ENCODE measurements at regions not wholly inside any gene's neighbourhood (a gene's known extent, or its start where the extent isn't known, plus 50 kb on each side); places are given as distances from the start of the nearest gene placed in this dataset.
A peak's percentile ranks its signal among the peaks of the same experiment; 100 is the strongest.
"Not testable (repeated sequence)": the region's sequence is repeated elsewhere in the genome, so short reads cannot be mapped to it uniquely, and the experiment has no call there.

GRCh38 chr7:16249204-16249603 is 172.1 kb downstream of the CRPPA start:
- H3K27ac Mint-ChIP-seq; DNase-seq; H3K4me3 Mint-ChIP-seq; H3K36me3 Mint-ChIP-seq (ENCODE audit: low read depth); CTCF ChIA-PET; POLR2A ChIA-PET; H3K4me1 Mint-ChIP-seq; H3K9me3 Mint-ChIP-seq; H3K27me3 Mint-ChIP-seq: not testable (repeated sequence)

DNA sequence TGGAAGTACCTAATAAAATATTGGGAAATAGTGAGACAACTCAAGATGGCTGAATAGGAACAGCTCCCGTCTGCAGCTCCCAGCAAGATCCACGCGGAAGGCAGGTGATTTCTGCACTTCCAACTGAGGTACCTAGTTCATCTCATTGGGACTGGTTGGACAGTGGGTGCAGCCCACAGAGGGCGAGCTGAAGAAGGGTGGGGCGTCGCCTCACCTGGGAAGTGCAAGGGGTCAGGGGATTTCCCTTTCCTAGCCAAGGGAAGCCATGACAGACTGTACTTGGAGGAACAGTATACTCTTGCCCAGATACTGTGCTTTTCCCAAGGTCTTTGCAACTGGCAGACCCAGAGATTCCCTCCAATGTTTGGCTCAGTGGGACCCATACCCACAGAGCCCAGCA is 172.8 kb downstream of the CRPPA start:
- CTCF ChIA-PET; H3K27ac Mint-ChIP-seq; DNase-seq; H3K4me3 Mint-ChIP-seq; H3K27me3 Mint-ChIP-seq; POLR2A ChIA-PET; H3K36me3 Mint-ChIP-seq (ENCODE audit: low read depth); H3K9me3 Mint-ChIP-seq; H3K4me1 Mint-ChIP-seq: not testable (repeated sequence)

- Mint-ChIP-seq H3K27ac (no peak overlapping the region), H3K4me1 (no peaks in the 10 kb centered on the region), H3K9me3 (no peaks in the 10 kb centered on the region), H3K4me3 (no peak overlapping the region), H3K27me3 (no peaks in the 10 kb centered on the region), H3K36me3 (ENCODE audit: low read depth) (no peaks in the 10 kb centered on the region)
- ChIA-PET CTCF (no interaction called here), POLR2A (no interaction called here)
- no peak for DNase-seq
Observed at GRCh38 chr7:16244469-16244868, 176.9 kb downstream of the CRPPA start.

- H3K36me3 Mint-ChIP-seq (ENCODE audit: low read depth) = no peaks in the 10 kb centered on the region
- no peak overlapping the region for H3K4me3 Mint-ChIP-seq
- H3K27ac Mint-ChIP-seq = no peak overlapping the region
- no peaks in the 10 kb centered on the region for H3K27me3 Mint-ChIP-seq
- DNase-seq = no peak
- H3K9me3 Mint-ChIP-seq = no peaks in the 10 kb centered on the region
- CTCF ChIA-PET = no interaction called here
- H3K4me1 Mint-ChIP-seq = no peaks in the 10 kb centered on the region
- POLR2A ChIA-PET = no interaction called here
Observed at GRCh38 chr7:16242920-16243319, 178.4 kb downstream of the CRPPA start.

- no peaks in the 10 kb centered on the region for H3K4me1 Mint-ChIP-seq
Observed at GRCh38 chr7:16241017-16241416, 180.3 kb downstream of the CRPPA start.

DNA sequence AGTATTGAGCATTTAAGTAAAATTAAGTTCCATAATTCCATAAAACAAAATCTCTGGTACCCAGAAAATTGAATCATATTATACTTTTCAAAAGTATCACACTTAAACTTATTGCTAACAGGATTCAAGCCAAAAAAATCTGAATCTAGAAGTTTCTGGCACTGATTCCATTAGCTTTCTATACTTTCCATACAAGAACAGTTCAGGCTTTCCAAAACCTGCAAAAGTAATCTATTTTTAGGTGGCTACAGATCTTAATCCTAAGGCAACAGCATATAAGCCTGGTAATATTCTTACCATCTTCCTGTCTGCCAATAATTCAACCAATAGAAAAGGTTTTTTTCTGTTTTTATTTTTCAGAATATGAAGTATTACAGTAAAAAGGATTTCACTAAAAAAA is 185.0 kb downstream of the CRPPA start:
- H3K4me3 Mint-ChIP-seq = no peak overlapping the region

More at GRCh38 chr7:16241017-16241416, 180.3 kb downstream of the CRPPA start:
- POLR2A ChIA-PET = no interaction called here
- no peaks in the 10 kb centered on the region for H3K36me3 Mint-ChIP-seq (ENCODE audit: low read depth)
- no peak overlapping the region for H3K27ac Mint-ChIP-seq
- no peaks in the 10 kb centered on the region for H3K9me3 Mint-ChIP-seq
- DNase-seq = no peak
- H3K27me3 Mint-ChIP-seq = no peaks in the 10 kb centered on the region
- H3K4me3 Mint-ChIP-seq = no peak overlapping the region
- CTCF ChIA-PET = no interaction called here

DNA sequence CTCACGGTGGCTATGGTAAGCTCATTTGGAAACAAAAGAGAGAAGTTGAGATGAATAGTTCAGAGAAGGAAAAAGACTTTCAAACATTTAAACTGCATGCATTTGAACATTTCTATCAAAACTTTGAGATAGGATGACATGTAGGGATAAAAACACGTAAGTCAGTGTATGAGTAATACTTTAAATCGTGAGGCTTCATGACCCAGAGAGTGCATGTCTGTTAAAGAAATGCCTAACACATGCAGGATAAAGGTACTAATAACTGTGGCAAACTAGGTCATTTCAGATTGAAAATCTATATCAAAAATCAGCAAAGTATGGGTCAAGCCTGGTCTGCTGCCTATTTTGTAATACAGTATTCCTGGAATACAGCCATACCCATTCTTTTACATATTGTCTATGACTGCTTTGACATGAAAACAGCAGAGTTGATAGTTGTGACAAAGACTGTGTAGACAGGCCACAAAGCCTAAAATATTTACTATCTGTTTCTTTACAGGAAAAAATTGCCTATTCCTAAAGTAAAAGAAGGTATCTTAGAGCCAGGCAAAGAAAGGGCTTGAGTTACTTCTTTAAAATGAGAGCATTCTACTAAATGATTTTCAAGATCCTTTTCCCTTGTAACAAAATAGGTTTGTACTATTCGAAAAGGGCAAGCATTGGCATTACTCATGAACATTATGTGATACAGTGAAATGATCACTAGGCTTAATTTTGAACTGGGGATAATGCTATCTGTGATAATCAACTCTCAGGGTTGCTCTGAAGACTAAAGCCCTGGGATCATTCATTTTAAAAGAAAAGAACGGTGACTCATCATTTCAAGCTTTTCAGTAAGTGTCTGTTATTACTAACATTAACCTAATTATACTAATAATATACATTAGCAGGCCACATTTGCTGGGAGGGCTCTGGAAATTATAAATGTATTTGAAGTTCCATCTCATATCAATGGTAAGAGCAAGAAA is 185.9 kb downstream of the CRPPA start:
- Mint-ChIP-seq H3K27ac (no peak overlapping the region), H3K9me3 (peaks cover 5% of the 10 kb centered on the region), H3K4me1 (no peaks in the 10 kb centered on the region), H3K36me3 (ENCODE audit: low read depth) (peaks cover 3% of the 10 kb centered on the region), H3K27me3 (no peaks in the 10 kb centered on the region), H3K4me3 (no peak overlapping the region)
- DNase-seq = no peak
- CTCF ChIA-PET = no interaction called here
- POLR2A ChIA-PET = no interaction called here

More for the DNA sequence above, 185.0 kb downstream of the CRPPA start:
- H3K9me3 Mint-ChIP-seq = peaks cover 2% of the 10 kb centered on the region
- H3K27me3 Mint-ChIP-seq = no peaks in the 10 kb centered on the region
- no peak for DNase-seq
- ChIA-PET CTCF (no interaction called here), POLR2A (no interaction called here)
- no peak overlapping the region for H3K27ac Mint-ChIP-seq
- no peaks in the 10 kb centered on the region for H3K36me3 Mint-ChIP-seq (ENCODE audit: low read depth)
- H3K4me1 Mint-ChIP-seq = no peaks in the 10 kb centered on the region

DNA sequence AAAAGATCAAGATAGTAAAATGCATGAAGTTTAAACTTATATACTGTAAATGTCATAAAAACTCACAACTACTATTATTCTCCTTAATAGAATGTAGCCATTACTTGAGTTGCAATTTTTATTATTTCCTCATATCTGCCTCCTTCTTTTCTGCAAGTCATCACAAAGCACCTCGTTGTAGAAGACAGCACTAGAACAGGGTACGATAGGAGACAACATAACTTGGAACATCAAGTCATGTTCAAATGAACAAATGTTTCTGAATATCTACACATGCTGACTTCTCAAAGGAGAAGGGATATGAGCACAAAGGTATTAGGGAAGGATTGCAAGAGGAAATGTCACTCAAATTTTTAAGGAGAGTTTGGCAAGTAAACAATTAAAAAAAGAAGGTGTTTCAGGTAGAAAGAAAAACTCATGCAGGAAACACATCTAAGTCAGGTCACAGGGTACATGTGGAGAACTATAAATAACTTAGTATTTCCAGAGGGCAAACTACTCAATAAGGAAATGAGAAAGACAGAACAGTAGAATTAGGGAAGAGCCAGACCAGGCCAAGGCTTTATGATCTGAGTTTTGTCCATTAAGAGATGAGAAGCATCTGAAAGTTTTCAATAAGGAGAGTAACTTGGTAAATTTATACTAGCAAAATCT is 186.7 kb downstream of the CRPPA start:
- CTCF ChIA-PET = no interaction called here
- no peaks in the 10 kb centered on the region for H3K27me3 Mint-ChIP-seq
- H3K9me3 Mint-ChIP-seq = peaks cover 12% of the 10 kb centered on the region
- peaks cover 4% of the 10 kb centered on the region for H3K36me3 Mint-ChIP-seq (ENCODE audit: low read depth)
- H3K4me3 Mint-ChIP-seq = no peak overlapping the region
- no peaks in the 10 kb centered on the region for H3K4me1 Mint-ChIP-seq
- no peak overlapping the region for H3K27ac Mint-ChIP-seq
- POLR2A ChIA-PET = no interaction called here
- DNase-seq = no peak

DNA sequence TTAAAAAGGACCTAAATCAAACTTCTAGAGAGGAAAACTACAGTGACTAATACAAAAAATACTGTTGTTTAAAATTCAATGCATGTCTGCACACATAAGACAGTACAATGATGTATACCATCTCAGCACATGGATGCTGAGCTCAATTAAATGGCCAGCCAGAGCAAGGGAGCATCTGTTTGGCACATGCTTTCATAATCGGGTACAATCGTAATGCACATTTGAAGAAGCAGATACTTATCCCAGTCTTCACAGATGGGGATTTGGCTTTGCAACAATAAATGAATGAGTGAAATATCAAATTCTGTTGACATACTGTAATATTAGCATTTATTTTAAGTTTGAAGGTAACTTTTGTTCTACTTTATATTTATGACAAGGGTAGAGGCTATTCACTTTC is 187.8 kb downstream of the CRPPA start:
- no peaks in the 10 kb centered on the region for H3K27me3 Mint-ChIP-seq
- H3K27ac Mint-ChIP-seq = no peak overlapping the region
- H3K9me3 Mint-ChIP-seq = peaks cover 12% of the 10 kb centered on the region
- CTCF ChIA-PET = no interaction called here
- H3K4me3 Mint-ChIP-seq = no peak overlapping the region
- H3K36me3 Mint-ChIP-seq (ENCODE audit: low read depth) = peaks cover 4% of the 10 kb centered on the region
- no peaks in the 10 kb centered on the region for H3K4me1 Mint-ChIP-seq
- no peak for DNase-seq
- POLR2A ChIA-PET = no interaction called here

GRCh38 chr7:16232273-16232672 is 189.1 kb downstream of the CRPPA start:
- Mint-ChIP-seq H3K4me1 (no peaks in the 10 kb centered on the region), H3K4me3 (no peak overlapping the region), H3K36me3 (ENCODE audit: low read depth) (peaks cover 4% of the 10 kb centered on the region), H3K9me3 (peaks cover 16% of the 10 kb centered on the region), H3K27me3 (no peaks in the 10 kb centered on the region), H3K27ac (no peak overlapping the region)
- CTCF ChIA-PET = no interaction called here
- DNase-seq = no peak
- POLR2A ChIA-PET = no interaction called here

DNA sequence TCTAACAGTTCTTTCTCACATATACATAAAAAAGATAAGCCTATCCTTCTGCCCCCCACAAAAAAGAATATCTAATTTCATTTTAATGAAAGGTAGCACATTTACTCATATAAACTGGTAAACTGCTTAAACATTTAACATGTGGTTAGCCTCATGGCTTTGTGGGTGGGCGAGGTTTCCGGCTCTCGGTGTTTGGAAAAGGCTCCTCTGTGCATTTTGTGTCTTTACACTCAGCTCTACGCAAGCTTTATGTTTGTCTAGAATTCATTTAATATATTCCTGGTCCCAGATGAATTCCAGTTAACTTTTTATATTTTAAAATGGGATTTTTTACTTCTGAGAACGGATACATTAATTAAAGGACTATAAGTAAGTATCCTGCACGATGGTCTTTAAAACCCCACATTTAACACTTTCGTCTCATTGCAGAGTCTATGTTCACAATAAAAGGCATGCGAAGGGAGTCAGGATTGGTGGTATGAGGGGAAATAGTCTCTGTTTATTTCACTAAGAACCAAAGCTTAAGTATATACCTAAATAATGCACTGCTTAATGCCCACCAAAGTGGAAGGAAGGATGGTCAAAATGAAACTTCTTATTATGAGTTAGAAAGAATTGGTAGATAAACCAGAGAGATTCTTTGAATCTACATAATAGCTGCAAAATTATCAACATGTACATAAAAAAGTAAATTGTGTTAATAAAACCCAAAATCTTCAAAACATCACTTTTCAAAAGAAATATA is 197.2 kb downstream of the CRPPA start:
- no peaks in the 10 kb centered on the region for H3K36me3 Mint-ChIP-seq (ENCODE audit: low read depth)
- ChIA-PET POLR2A (no interaction called here), CTCF (interaction anchor here (1.0 kb wide), 1 partner anchor 341 kb away, joined by 4 read pairs; no protein-coding TSS in a partner anchor)
- H3K27me3 Mint-ChIP-seq = no peaks in the 10 kb centered on the region
- peak overlapping the region; percentile 48 for H3K27ac Mint-ChIP-seq
- H3K9me3 Mint-ChIP-seq = peaks cover 6% of the 10 kb centered on the region
- peak overlapping the region; percentile 38 for H3K4me3 Mint-ChIP-seq
- peak; percentile 68 for DNase-seq
- H3K4me1 Mint-ChIP-seq = peaks cover 16% of the 10 kb centered on the region

DNA sequence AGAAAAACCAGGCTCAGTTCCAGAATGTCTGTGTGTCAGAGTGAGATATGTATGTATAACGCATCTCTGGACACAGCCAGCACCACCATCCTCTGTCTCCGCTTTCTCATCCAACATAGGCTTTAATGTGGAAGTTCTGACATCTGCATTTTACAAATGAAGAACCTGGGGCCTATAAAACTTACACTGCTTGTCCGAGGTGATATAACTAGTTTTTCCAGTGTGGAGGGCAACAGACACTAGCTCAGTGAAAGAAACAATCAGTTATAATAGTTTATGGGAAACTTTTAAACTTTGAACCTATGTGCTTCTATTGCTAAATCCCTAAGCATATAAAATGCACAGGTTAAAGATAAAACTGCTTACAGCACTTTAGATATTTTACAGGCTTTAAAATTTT is 208.7 kb downstream of the CRPPA start:
- Mint-ChIP-seq H3K4me3 (no peak overlapping the region), H3K9me3 (peaks cover 3% of the 10 kb centered on the region), H3K4me1 (no peaks in the 10 kb centered on the region), H3K27ac (no peak overlapping the region), H3K36me3 (ENCODE audit: low read depth) (no peaks in the 10 kb centered on the region), H3K27me3 (no peaks in the 10 kb centered on the region)
- no peak for DNase-seq
- ChIA-PET POLR2A (no interaction called here), CTCF (no interaction called here)

GRCh38 chr7:16212032-16212431 is 209.3 kb downstream of the CRPPA start:
- no peak overlapping the region for H3K27ac Mint-ChIP-seq
- no peaks in the 10 kb centered on the region for H3K4me1 Mint-ChIP-seq

More at GRCh38 chr7:16212032-16212431, 209.3 kb downstream of the CRPPA start:
- POLR2A ChIA-PET = no interaction called here
- Mint-ChIP-seq H3K36me3 (ENCODE audit: low read depth) (no peaks in the 10 kb centered on the region), H3K27me3 (no peaks in the 10 kb centered on the region), H3K9me3 (peaks cover 3% of the 10 kb centered on the region), H3K4me3 (no peak overlapping the region)
- no peak for DNase-seq
- CTCF ChIA-PET = no interaction called here

Measured in activated CD4-positive, alpha-beta memory T cell treated with anti-CD3 and anti-CD28 coated beads, Interleukin-2, amount 10 ng/mL, durations not matched to agents 7 days and 5 days (primary cell).